ENCODE measurements at regions not wholly inside any gene's neighbourhood (a gene's known extent, or its start where the extent isn't known, plus 50 kb on each side); places are given as distances from the start of the nearest gene placed in this dataset.
"Not testable (repeated sequence)": the region's sequence is repeated elsewhere in the genome, so short reads cannot be mapped to it uniquely, and the experiment has no call there.

DNA sequence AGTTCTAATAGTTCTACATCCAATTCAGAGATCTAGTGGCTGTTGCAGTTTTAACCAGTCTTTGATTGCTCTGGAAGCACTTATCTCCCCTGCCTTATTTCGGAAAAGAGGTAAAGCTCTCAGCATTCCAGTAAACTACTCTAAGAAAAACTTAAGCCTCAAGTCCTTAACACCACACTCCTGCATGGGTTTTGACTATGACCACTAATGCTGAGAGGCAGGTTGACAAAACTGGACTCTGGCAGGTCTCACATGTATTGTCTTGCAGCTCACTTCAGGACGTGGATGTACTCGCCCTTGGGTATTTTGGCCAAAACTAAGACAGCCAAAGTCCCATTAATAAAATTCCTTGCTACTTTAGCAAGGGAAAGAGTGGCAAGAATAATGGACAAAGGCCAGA is 405.9 kb upstream of the GRM7 start:
- Histone ChIP-seq H3K27me3 (ENCODE audit: control insufficient read depth, insufficient read depth, low read length) (no peaks in the 10 kb centered on the region), H3K4me3 (ENCODE audit: low read depth, low read length) (no peak overlapping the region), H3K36me3 (ENCODE audit: control insufficient read depth, insufficient read depth, low read length) (no peaks in the 10 kb centered on the region)
- CTCF ChIA-PET, result no interaction called here
- POLR2A ChIA-PET, result no interaction called here
- TF ChIP-seq, protein P1, sequence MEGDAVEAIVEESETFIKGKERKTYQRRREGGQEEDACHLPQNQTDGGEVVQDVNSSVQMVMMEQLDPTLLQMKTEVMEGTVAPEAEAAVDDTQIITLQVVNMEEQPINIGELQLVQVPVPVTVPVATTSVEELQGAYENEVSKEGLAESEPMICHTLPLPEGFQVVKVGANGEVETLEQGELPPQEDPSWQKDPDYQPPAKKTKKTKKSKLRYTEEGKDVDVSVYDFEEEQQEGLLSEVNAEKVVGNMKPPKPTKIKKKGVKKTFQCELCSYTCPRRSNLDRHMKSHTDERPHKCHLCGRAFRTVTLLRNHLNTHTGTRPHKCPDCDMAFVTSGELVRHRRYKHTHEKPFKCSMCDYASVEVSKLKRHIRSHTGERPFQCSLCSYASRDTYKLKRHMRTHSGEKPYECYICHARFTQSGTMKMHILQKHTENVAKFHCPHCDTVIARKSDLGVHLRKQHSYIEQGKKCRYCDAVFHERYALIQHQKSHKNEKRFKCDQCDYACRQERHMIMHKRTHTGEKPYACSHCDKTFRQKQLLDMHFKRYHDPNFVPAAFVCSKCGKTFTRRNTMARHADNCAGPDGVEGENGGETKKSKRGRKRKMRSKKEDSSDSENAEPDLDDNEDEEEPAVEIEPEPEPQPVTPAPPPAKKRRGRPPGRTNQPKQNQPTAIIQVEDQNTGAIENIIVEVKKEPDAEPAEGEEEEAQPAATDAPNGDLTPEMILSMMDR (IDR thresholded peaks at IDR 0.05; ENCODE audit: insufficient read depth, low read depth, low read length), result no peak
- DNase-seq (ENCODE audit: low read depth), result no peak

DNA sequence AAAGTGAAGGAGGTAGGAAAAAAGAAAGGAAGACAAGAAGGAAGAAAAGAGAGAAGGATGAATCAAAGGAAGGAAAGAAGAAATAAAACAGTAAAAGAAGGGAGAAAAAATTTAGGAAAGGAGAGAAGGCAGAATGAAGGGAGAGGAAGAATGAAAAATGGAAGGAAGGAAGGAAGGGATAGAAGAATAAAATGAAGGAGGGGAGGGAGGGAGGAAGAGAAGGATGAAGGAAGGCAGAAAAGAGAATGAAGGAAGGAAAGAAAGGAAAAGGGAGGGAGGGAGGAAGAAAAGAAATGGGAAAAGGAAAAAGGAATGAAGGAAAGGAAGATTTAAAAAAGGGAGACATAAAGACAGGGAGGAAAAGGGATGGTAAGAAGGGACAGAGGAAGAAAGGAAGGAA is 393.7 kb upstream of the GRM7 start:
- Histone ChIP-seq H3K36me3 (ENCODE audit: control insufficient read depth, insufficient read depth, low read length) (no peaks in the 10 kb centered on the region), H3K4me3 (ENCODE audit: low read depth, low read length) (no peak overlapping the region), H3K27me3 (ENCODE audit: control insufficient read depth, insufficient read depth, low read length) (no peaks in the 10 kb centered on the region)
- POLR2A ChIA-PET, result no interaction called here
- TF ChIP-seq, protein P1 (IDR thresholded peaks at IDR 0.05; ENCODE audit: insufficient read depth, low read depth, low read length), result no peak
- no peak for DNase-seq (ENCODE audit: low read depth)
- CTCF ChIA-PET, result no interaction called here

DNA sequence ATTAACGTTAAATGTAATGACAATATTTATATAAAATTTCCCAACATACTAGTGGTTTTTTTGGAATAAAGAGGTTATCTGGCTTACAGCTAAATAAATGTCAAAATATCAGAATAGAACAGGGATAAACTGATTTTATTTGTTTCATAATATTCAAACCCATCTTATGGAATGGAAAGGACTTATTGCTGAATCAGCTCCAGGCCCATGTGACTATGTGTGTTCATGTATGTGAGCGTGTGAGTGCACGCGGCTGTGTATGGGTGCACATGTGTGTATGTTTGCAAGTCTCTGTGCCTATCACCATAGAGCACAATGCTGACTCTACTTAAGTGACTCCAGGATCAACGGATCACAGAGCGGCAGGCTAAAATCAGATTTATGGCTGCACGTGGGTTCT is 392.3 kb upstream of the GRM7 start:
- no peak for DNase-seq (ENCODE audit: low read depth)
- no peak overlapping the region for H3K4me3 ChIP-seq (ENCODE audit: low read depth, low read length)
- ChIA-PET CTCF (no interaction called here), POLR2A (no interaction called here)
- TF ChIP-seq, protein P1 (IDR thresholded peaks at IDR 0.05; ENCODE audit: insufficient read depth, low read depth, low read length), result no peak
- no peaks in the 10 kb centered on the region for H3K36me3 ChIP-seq (ENCODE audit: control insufficient read depth, insufficient read depth, low read length)
- H3K27me3 ChIP-seq (ENCODE audit: control insufficient read depth, insufficient read depth, low read length), result no peaks in the 10 kb centered on the region

DNA sequence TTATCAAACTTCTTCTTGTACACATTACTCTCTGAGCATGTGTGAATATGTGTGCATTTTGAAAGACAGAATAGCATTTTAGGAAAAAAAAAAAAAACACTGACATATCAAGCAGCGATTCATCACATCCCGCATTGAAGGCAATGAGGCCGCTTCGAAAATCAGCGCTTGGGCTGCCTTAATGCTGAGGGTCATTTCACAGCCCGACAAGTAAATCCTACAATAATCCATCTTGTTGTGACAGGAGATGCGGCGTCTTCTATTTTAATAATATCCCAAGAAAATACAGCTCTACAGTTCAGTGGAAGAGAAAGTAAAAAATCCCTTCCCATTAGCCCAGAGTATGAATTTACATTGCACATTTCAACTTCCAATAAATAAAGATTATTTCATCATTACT is 389.2 kb upstream of the GRM7 start:
- no peaks in the 10 kb centered on the region for H3K36me3 ChIP-seq (ENCODE audit: control insufficient read depth, insufficient read depth, low read length)
- no peak overlapping the region for H3K4me3 ChIP-seq (ENCODE audit: low read depth, low read length)
- no peak for DNase-seq (ENCODE audit: low read depth)
- TF ChIP-seq, protein P1 (IDR thresholded peaks at IDR 0.05; ENCODE audit: insufficient read depth, low read depth, low read length), result no peak
- ChIA-PET POLR2A (no interaction called here), CTCF (no interaction called here)
- no peaks in the 10 kb centered on the region for H3K27me3 ChIP-seq (ENCODE audit: control insufficient read depth, insufficient read depth, low read length)

DNA sequence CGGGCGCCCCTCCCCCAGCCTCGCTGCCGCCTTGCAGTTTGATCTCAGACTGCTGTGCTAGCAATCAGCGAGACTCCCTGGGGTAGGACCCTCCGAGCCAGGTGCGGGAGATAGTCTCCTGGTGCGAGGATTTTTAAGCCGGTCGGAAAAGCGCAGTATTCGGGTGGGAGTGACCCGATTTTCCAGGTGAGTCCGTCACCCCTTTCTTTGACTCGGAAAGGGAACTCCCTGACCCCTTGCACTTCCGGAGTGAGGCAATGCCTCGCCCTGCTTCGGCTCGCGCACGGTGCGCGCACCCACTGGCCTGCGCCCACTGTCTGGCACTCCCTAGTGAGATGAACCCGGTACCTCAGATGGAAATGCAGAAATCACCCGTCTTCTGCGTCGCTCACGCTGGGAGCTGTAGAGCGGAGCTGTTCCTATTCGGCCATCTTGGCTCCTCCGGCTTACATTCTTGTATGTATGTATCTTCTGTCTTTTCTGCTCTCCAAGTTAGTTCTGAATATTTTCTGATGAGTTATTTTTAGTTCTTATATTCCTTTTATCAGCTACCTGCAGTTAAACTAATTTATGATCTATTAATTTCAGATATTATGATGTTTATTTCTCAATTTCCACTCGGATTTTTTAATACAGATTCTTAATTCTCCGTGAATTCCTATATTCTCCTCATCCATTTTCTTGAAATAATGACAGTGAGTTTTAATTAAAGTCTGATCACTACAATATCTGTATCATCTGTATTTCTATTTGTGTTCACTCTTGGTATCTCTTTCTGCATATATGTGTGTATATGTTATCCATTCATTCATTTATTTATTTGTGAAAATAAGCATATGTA is 370.2 kb upstream of the GRM7 start:
- H3K4me3 ChIP-seq (ENCODE audit: low read depth, low read length); CTCF ChIA-PET; DNase-seq (ENCODE audit: low read depth); H3K36me3 ChIP-seq (ENCODE audit: control insufficient read depth, insufficient read depth, low read length); POLR2A ChIA-PET; H3K27me3 ChIP-seq (ENCODE audit: control insufficient read depth, insufficient read depth, low read length): not testable (repeated sequence)

DNA sequence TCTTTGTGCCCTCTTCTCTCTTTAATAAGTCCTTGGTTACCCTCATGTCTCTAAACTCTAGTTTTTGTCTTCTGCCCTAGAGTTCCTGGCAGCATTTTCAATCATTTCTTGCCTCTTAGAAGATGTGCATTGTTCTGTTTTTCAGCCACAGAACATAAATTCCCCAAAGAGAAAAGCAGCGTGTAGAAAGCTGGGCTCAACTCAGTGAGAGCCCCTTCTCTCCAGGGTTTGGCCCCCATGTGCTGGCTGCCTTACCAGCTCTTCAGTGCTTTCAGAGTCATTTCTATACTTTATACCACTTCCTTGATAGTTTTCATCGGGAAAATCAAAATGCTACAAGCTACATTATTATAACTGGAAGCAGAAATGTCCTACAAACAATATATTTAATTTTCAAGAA is 369.1 kb upstream of the GRM7 start:
- Histone ChIP-seq H3K36me3 (ENCODE audit: control insufficient read depth, insufficient read depth, low read length) (no peaks in the 10 kb centered on the region), H3K4me3 (ENCODE audit: low read depth, low read length) (no peak overlapping the region), H3K27me3 (ENCODE audit: control insufficient read depth, insufficient read depth, low read length) (no peaks in the 10 kb centered on the region)
- ChIA-PET CTCF (no interaction called here), POLR2A (no interaction called here)
- TF ChIP-seq, protein P1 (IDR thresholded peaks at IDR 0.05; ENCODE audit: insufficient read depth, low read depth, low read length), result no peak
- no peak for DNase-seq (ENCODE audit: low read depth)

All from BJ (cell line).